K562 (cell line): ENCODE measurements at regions not wholly inside any gene's neighbourhood (a gene's known extent, or its start where the extent isn't known, plus 50 kb on each side); places are given as distances from the start of the nearest gene placed in this dataset.
A peak's percentile ranks its signal among the peaks of the same experiment; 100 is the strongest.

Experiments
- ATAC-seq: fragments of 200-7000 bp; cut with Tn5 transposase; 3 replicates; pipeline ENCODE4 v1.9.1; 2020; ENCODE audit warnings: moderate library complexity
- BruUV-seq: library from RNA; stranded (reverse); fragments of 400-500 nt; replicated peaks from 2 replicates; lab custom pipeline; 2021; lab: Mats Ljungman, UMichigan
- CTCF ChIA-PET: fragments of 300-600 bp; formaldehyde crosslinking; extraction: SDS; loops from one replicate; lab custom pipeline; 2021; ENCODE audit warnings: low intra/inter-chr PET ratio; lab: Yijun Ruan, JAX
- POLR2A ChIA-PET: fragments of 300-600, 350-650 bp; sonication (Branson Sonifier 250); formaldehyde crosslinking; extraction: SDS; loops from one replicate; lab custom pipeline; 2021; ENCODE audit warnings: antibody characterized with exemption, inconsistent platforms; lab: Yijun Ruan, JAX
- DNase-seq, 4 experiments: peaks; one replicate each; pipeline versions ENCODE4 v3.0.0 to v3.0.0-alpha.2; 2011 to 2018; ENCODE audit warnings: low spot score in 3 of 4, mixed read lengths in 3 of 4; ENCODE audit errors: extremely low read depth in 1 of 4
- FAIRE-seq: peaks from 2 replicates; lab custom pipeline; 2011; peaks lifted over from hg19 to GRCh38; lab: Jason Lieb, UNC
- H2AFZ ChIP-seq: 2 replicates; pipeline ENCODE4 v1.6.0; 2011; ENCODE audit warnings: low read depth, low read length, control low read depth, inconsistent platforms
- H3K27ac ChIP-seq: fragments of 200-600 bp; 3 replicates; pipeline ENCODE4 v1.8.0; 2011; ENCODE audit warnings: low read depth, mild to moderate bottlenecking, control low read depth, inconsistent platforms, low read length, moderate library complexity, mixed read lengths; ENCODE audit errors: extremely low read depth
- H3K27me3 ChIP-seq, 2 experiments: fragments of 300-600 bp in 1 of 2; 2 replicates in 1 of 2; 3 replicates in 1 of 2; pipeline versions ENCODE4 v1.6.0 to v1.8.0; 2011; ENCODE audit warnings: inconsistent platforms in 2 of 2, low read length in 2 of 2, mild to moderate bottlenecking in 1 of 2, mixed read lengths in 1 of 2, moderate library complexity in 1 of 2; ENCODE audit not compliant: control insufficient read depth in 2 of 2, insufficient read depth in 2 of 2
- H3K36me3 ChIP-seq: fragments of 300-600 bp; 3 replicates; pipeline ENCODE4 v1.8.0; 2011; ENCODE audit warnings: mild to moderate bottlenecking, low read length, inconsistent platforms; ENCODE audit not compliant: control insufficient read depth, insufficient read depth
- H3K4me1 ChIP-seq, 2 experiments: fragments of 200-600 bp in 1 of 2; replicated peaks in 1 of 2; 2 replicates in 1 of 2; 3 replicates in 1 of 2; pipeline versions ENCODE4 v1.5.1 to v1.8.0; 2011; ENCODE audit warnings: inconsistent platforms in 2 of 2, low read length in 2 of 2, mild to moderate bottlenecking in 1 of 2, mixed read lengths in 1 of 2, moderate library complexity in 1 of 2; ENCODE audit not compliant: control insufficient read depth in 2 of 2, insufficient read depth in 2 of 2
- H3K4me2 ChIP-seq: 2 replicates; pipeline ENCODE4 v1.6.1; 2011; ENCODE audit warnings: low read length, control low read depth, inconsistent platforms, mixed read lengths; ENCODE audit not compliant: insufficient read depth
- H3K4me3 ChIP-seq: fragments of 200-600 bp; sonication (generic), shearing (Covaris generic); 2 replicates; pipeline ENCODE4 v1.5.1; 2016; ENCODE audit warnings: control low read depth, inconsistent platforms
- H3K79me2 ChIP-seq: fragments of 200-600 bp; 3 replicates; pipeline ENCODE4 v1.8.0; 2011; ENCODE audit warnings: low read length, inconsistent platforms; ENCODE audit not compliant: control insufficient read depth, insufficient read depth
- H3K9ac ChIP-seq, 2 experiments: 2 replicates each; pipeline versions ENCODE4 v1.6.0 to v1.6.1; 2011; ENCODE audit warnings: low read depth in 2 of 2, low read length in 2 of 2, control low read depth in 1 of 2, inconsistent platforms in 1 of 2, mild to moderate bottlenecking in 1 of 2, mixed read lengths in 1 of 2; ENCODE audit not compliant: insufficient read depth in 1 of 2
- H3K9me1 ChIP-seq: one replicate; pipeline ENCODE4 v1.6.0; 2011; ENCODE audit warnings: inconsistent platforms, mild to moderate bottlenecking, low read length, moderate library complexity; ENCODE audit not compliant: control insufficient read depth, insufficient read depth
- H3K9me3 ChIP-seq: replicated peaks from 2 replicates; pipeline ENCODE4 v1.5.1; 2011; ENCODE audit warnings: low read depth, low read length, inconsistent platforms; ENCODE audit not compliant: control insufficient read depth, insufficient read depth
- H4K20me1 ChIP-seq: replicated peaks from 2 replicates; pipeline ENCODE4 v1.6.1; 2011; ENCODE audit warnings: low read length, inconsistent platforms, mixed read lengths; ENCODE audit not compliant: control insufficient read depth, insufficient read depth
- CCNT2 ChIP-seq: IDR thresholded peaks from 2 replicates; pipeline ENCODE4 v1.6.1; 2011; ENCODE audit warnings: borderline replicate concordance, low read depth, mild to moderate bottlenecking, moderate library complexity, mixed read lengths, low read length; ENCODE audit not compliant: insufficient read length; ENCODE audit errors: extremely low read depth
- CREB5 ChIP-seq: fragments of 250-450 bp; sonication (Bioruptor Pico); IDR thresholded peaks from 2 replicates; pipeline ENCODE4 v1.5.0; 2020; ENCODE audit warnings: mild to moderate bottlenecking
- CUX1 ChIP-seq: fragments of 200-800 bp; sonication (Bioruptor generic); IDR thresholded peaks from 2 replicates; pipeline ENCODE4 v1.6.1; 2016; ENCODE audit warnings: missing genetic modification characterization, missing compliant biosample characterization
- DPF2 ChIP-seq: fragments of 450-650 bp; IDR thresholded peaks from 2 replicates; pipeline ENCODE4 v1.6.1; 2016
- ERF ChIP-seq: fragments of 450-650 bp; formaldehyde crosslinking; IDR thresholded peaks from 2 replicates; pipeline ENCODE4 v1.4.0; 2020; ENCODE audit warnings: mild to moderate bottlenecking, mixed read lengths
- HIVEP1 ChIP-seq: fragments of 250-450 bp; sonication (Bioruptor Pico); IDR thresholded peaks from 2 replicates; pipeline ENCODE4 v1.4.0; 2020; ENCODE audit warnings: mild to moderate bottlenecking
- KDM2B ChIP-seq: fragments of 250-450 bp; sonication (Bioruptor Pico); IDR thresholded peaks from 2 replicates; pipeline ENCODE4 v1.8.0; 2021; ENCODE audit warnings: mild to moderate bottlenecking, moderate library complexity
- LARP7 ChIP-seq: fragments of 450-650 bp; IDR thresholded peaks from 2 replicates; pipeline ENCODE4 v1.6.1; 2016
- MCM2 ChIP-seq: fragments of 450-650 bp; IDR thresholded peaks from 2 replicates; pipeline ENCODE4 v1.6.1; 2017; ENCODE audit warnings: low read depth, mild to moderate bottlenecking
- MTA1 ChIP-seq: fragments of 450-650 bp; IDR thresholded peaks from 2 replicates; pipeline ENCODE4 v1.6.1; 2017; ENCODE audit warnings: borderline replicate concordance
- NR3C1 ChIP-seq: sonication (generic); formaldehyde crosslinking; IDR thresholded peaks from 2 replicates; pipeline ENCODE4 v1.8.1; 2022; ENCODE audit warnings: missing genetic modification reagents
- PCBP1 ChIP-seq: fragments of 200-400 bp; formaldehyde crosslinking; IDR thresholded peaks from 2 replicates; pipeline ENCODE4 v1.6.1; 2018; ENCODE audit warnings: mild to moderate bottlenecking, low read depth, low read length; ENCODE audit not compliant: poor library complexity, severe bottlenecking
- SIN3A ChIP-seq, 2 experiments: fragments of 150-350 bp in 1 of 2; IDR thresholded peaks; 2 replicates each; pipeline ENCODE4 v1.6.1; 2011 to 2016; ENCODE audit warnings: borderline replicate concordance in 2 of 2, low read depth in 2 of 2, low read length in 2 of 2, mild to moderate bottlenecking in 2 of 2, moderate library complexity in 2 of 2; ENCODE audit not compliant: control insufficient read depth in 1 of 2
- TEAD1 ChIP-seq, 2 experiments: fragments of 450-650 bp in 1 of 2; sonication (generic) in 1 of 2; formaldehyde crosslinking; IDR thresholded peaks; 2 replicates each; pipeline versions ENCODE4 v1.4.0 to v1.8.0; 2020 to 2022; ENCODE audit warnings: mild to moderate bottlenecking in 2 of 2, missing genetic modification reagents in 1 of 2
- ZNF24 ChIP-seq: fragments of 450-650 bp; IDR thresholded peaks from 2 replicates; pipeline ENCODE4 v1.6.1; 2016
- ZNF764 ChIP-seq: fragments of 250-450 bp; sonication (Bioruptor Pico); IDR thresholded peaks from 2 replicates; pipeline ENCODE4 v1.4.0; 2020; ENCODE audit warnings: low read depth, mild to moderate bottlenecking, moderate library complexity
- ZNF785 ChIP-seq: fragments of 250-450 bp; sonication (Bioruptor Pico); IDR thresholded peaks from 2 replicates; pipeline ENCODE4 v1.4.0; 2020; ENCODE audit warnings: mild to moderate bottlenecking
- WGBS: fragments of 100-300 bp; shearing (Covaris generic); methylation state at CpG from one replicate; pipeline ENCODE4 v1.1.6; 2016; ENCODE audit warnings: low coverage, mixed read lengths; ENCODE audit not compliant: insufficient coverage; ENCODE audit errors: missing lambda C conversion rate; 5-methylcytosine and 5-hydroxymethylcytosine counted together
- in situ Hi-C: fragments of 300-500 bp; cut with MboI; formaldehyde crosslinking; loops from 4 replicates; pipeline ENCODE4 v1.15.0; 2018; ENCODE audit warnings: inconsistent platforms, mixed read lengths
- intact Hi-C: fragments of 100-400 bp; cut with micrococcal nuclease; formaldehyde crosslinking; loops from 2 replicates; pipeline ENCODE4 v1.14.2; 2022

- TF ChIP-seq CREB5 (CRISPR knock-in tag) (no peak), LARP7 (no peak), TEAD1 (CRISPR knock-in tag; IDR thresholded peaks at IDR 0.05) (no peak)
Measured at GRCh38 chr10:109744020-109744419, 179.3 kb downstream of the XPNPEP1 start (continued).

- Histone ChIP-seq H4K20me1 (no peaks in the 10 kb centered on the region), H3K9me3 (no peaks in the 10 kb centered on the region), H3K79me2 (no peaks in the 10 kb centered on the region), H3K4me3 (no peak overlapping the region), H3K27ac (no peak overlapping the region), H3K4me1 (no peaks in the 10 kb centered on the region), H3K9ac (no peak overlapping the region), H3K4me2 (no peak overlapping the region), H3K9me1 (no peaks in the 10 kb centered on the region), H3K27me3 (no peaks in the 10 kb centered on the region), H3K36me3 (no peaks in the 10 kb centered on the region), H2AFZ (no peak overlapping the region)
- in situ Hi-C loops (no loop called here), intact Hi-C loops (no loop called here)
- DNase-seq: no peak
- WGBS: 0% methylated on average over 2 of the region's 2 CpGs
- FAIRE-seq: no peak
- ChIA-PET CTCF (no interaction called here), POLR2A (no interaction called here)
- ATAC-seq: peak; percentile 63
- no TSS peak for BruUV-seq
- no peak for TF ChIP-seq NR3C1
- no peak for TF ChIP-seq DPF2
- no peak for TF ChIP-seq PCBP1
- TF ChIP-seq ERF (CRISPR knock-in tag): no peak
- no peak for TF ChIP-seq KDM2B (CRISPR knock-in tag)
- TF ChIP-seq ZNF764 (CRISPR knock-in tag): no peak
- TF ChIP-seq HIVEP1: no peak
- no peak for TF ChIP-seq ZNF24
- TF ChIP-seq SIN3A (IDR thresholded peaks at IDR 0.05; ENCODE audit: borderline replicate concordance in 2 of 2, control insufficient read depth in 1 of 2, low read depth in 2 of 2, low read length in 2 of 2): no peak
- TF ChIP-seq MCM2: no peak
- no peak for TF ChIP-seq MTA1
- TF ChIP-seq CCNT2: no peak
- no peak for TF ChIP-seq CUX1 (CRISPR knock-in tag)
- no peak for TF ChIP-seq ZNF785 (CRISPR knock-in tag)
Measured at GRCh38 chr10:109743574-109743973, 179.7 kb downstream of the XPNPEP1 start.
